Suppressor macrophage treated with lipopolysaccharide for 1 hour (primary cell): ENCODE measurements at regions not wholly inside any gene's neighbourhood (a gene's known extent, or its start where the extent isn't known, plus 50 kb on each side); places are given as distances from the start of the nearest gene placed in this dataset.
"Not testable (repeated sequence)": the region's sequence is repeated elsewhere in the genome, so short reads cannot be mapped to it uniquely, and the experiment has no call there.

Source experiments
- DNase-seq, 3 donors: peaks; one replicate each; pipeline ENCODE4 v3.0.0-alpha.2; 2020 to 2022

GRCh38 chr17:37828651-37829124, 83.8 kb upstream of the HNF1B start:
- peak; percentile 31 to 59 (median 54) for DNase-seq

GRCh38 chr17:37827905-37828650, 83.2 kb upstream of the HNF1B start:
- DNase-seq = no peak

GRCh38 chr17:37826497-37827430, 81.9 kb upstream of the HNF1B start:
- peak; percentile 85 to 89 (median 89) for DNase-seq

- DNase-seq = no peak
Measured at GRCh38 chr17:37825851-37826250, 81.0 kb upstream of the HNF1B start.

GRCh38 chr17:37824534-37825485, 80.0 kb upstream of the HNF1B start:
- DNase-seq = peak in 2 of 3 donors; percentile 33 to 57

- DNase-seq = peak; percentile 47 to 68 (median 63)
Measured at GRCh38 chr17:37823996-37824395, 79.1 kb upstream of the HNF1B start.

DNA sequence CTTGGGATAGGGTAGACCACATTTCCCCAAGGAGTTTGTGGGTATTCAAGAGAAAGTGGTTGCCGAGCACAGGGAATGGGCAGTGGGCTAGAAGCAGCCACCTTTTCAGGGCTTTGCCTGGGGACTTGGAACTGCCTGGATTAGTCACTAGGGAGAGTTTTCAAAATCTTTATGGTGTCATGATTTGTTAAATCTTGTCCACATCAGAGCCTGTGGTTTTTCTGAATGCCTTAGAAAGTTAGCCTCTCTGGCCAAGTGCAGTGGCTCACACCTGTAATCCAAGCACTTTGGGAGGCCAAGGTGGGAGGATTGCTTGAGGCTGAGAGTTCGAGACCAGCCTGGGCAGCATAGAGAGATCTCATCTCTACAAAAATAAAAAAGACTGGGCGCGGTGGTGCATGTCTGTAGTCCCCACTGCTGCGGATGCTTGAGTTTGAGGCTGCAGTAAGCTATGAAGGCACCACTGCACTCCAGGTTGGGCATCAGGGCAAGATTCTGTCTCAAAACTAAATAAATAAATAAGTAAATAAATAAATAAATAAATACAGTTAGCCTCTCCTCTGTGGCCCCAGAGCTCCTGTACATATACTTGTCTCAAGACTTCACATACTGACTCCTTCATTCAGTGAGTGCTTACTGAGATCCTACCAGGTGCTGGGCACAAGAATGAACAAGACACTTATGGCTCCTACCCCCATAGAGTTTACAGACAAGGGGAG, 76.3 kb upstream of the HNF1B start:
- DNase-seq = peak; percentile 57 to 63 (median 62)

DNA sequence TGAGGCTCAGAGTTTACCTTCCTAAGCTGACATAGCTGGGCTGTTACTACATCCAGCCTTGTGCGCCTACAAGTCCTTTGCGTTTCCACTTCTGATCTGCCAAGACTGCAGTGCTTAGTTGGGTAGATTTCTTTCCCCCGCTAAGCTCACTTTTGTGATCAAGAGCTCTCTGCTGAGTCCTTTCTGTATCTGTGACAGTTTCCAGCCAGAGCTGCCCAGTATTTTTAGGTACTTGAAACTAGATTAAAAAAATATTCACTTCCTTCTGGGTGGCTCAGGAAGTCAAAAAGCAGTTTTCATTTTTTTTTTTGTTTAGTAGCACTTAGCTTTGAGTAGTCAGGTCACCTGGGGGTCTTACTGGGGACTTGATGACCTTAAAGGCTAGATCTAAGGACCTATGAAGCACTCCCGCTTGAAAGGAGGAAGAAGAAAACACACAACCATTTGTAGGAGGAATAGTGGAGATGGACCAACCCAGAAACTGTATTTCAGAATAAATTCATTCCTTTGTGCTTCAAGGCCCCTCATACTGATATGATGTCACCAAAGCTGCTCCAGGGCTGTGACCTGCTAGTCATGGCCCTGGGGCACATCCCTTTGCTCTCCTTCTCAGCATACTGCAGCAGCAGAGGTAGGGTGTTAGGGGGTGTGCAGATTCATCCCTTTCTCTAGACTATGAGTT, 75.6 kb upstream of the HNF1B start:
- DNase-seq = peak in 2 of 3 donors; percentile 23 to 24

- peak in 2 of 3 donors; percentile 20 to 25 for DNase-seq
Measured at GRCh38 chr17:37818689-37819088, 73.8 kb upstream of the HNF1B start.

DNA sequence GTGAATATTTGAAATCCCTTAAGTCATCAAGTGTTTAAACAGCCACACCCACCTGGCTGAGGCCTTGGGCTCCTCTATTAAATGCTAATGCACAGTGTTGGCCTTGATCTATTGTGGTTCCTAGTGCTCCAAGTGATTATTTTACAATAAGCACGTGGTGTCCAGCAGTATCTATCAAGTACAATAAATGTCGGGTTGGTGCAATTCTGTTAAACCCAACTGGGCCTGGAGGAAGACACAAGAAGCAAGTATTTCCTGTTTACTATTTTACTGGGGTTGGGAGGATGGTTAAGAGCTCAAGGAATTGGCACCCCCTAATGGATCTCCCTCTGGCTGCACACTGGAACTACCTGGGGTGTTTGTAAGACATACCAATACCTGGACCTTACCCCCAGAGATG, 72.1 kb upstream of the HNF1B start:
- no peak for DNase-seq

GRCh38 chr17:37815536-37815935, 70.7 kb upstream of the HNF1B start:
- no peak for DNase-seq

GRCh38 chr17:37813751-37814150, 68.9 kb upstream of the HNF1B start:
- no peak for DNase-seq

DNA sequence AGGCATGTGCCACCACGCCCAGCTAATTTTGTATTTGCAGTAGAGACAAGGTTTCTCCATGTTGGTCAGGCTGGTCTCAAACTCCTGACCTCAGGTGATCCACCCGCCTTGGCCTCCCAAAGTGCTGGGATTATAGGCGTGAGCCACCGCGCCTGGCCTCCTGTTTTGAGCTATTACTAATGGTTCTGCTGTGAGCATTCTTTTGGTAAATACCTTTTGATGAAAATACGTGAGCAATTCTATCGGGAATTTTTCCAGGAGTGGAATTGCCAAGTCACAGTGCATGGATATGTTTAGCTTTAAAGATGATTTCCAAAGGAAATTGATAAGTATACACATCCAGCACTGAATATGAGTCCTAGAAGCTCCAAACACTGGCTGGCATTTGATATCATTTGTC, 64.0 kb upstream of the HNF1B start:
- not testable (repeated sequence) for DNase-seq

DNA sequence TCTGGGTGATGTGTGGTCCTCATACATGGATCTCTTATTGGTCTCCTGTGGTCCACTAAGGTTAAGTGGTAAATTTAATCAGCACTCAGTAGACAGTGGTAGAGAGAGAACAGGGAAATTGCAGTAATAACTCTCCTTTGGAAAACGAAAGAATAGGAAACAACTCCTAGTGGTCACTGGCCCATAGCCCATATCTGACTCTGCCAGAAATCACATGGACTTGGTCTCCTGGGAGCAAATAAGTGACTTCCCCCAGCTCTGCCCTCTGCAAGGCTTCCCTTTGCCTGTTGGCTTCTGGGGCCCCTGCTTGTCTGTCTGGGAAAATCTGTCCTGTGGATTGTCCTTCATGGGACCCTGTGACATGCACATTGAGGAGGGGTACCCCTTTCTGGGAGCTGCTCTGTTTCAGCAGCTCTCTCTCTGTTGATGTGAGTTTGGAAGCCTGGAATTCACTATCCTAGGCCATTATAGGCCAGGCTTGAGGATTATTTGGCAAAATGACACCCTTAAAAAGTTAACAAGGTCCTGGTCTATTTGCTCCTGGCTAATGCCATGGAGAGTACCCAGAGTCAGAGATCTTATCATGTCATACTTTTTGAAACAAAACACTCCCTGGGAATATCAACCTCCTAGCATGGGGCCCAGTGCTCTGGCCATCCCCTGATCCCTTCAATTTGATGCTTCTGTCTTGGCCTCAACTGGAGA, 58.0 kb upstream of the HNF1B start:
- peak; percentile 49 to 67 (median 65) for DNase-seq

DNA sequence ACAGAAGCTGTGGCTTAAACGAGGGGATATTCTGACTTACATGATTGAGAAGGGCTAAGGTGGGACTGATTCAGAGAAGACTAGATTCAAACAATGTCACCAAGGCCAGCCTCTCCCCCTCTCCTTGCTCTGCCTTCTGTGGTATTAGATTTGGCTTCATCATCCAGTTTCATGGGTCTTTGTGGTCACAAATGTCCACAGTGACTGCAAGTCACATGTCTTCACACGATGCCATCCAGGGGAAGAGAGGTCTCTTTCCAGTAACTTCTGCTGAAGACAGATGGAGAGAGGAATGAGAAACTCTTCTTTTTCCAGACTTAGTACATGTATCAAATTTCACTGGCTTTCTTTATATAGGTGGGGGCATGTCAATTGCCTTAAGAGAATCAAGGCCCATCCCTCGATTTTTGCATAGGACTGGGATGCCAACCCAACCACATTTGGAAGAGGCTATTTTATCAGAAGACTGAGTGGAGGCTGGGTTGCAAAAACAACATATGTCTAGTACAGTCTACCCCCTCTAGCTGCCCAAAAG, 57.3 kb upstream of the HNF1B start:
- peak; percentile 49 to 63 (median 55) for DNase-seq

DNA sequence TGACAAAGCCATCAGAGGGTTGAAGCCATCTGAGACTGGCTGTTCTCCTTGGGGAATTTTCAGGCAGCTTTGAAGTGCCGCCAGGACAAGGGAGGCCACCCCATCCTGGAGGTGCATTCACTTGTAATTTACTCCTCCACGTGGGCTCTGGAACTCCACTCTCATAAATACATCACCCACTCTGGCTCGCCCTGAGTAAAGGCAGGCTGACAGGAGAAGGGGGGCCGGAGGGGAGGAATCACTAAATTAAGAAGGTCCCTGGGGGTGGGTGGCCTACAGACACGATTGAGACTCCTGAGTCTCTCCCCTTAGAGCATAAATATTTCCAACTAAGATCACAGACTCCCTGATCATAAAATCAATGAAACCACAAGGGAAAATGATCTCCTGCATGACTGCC, 56.3 kb upstream of the HNF1B start:
- no peak for DNase-seq

- DNase-seq = peak in 1 of 3 donors; percentile 16
Measured at GRCh38 chr17:37797206-37797605, 52.3 kb upstream of the HNF1B start.

DNA sequence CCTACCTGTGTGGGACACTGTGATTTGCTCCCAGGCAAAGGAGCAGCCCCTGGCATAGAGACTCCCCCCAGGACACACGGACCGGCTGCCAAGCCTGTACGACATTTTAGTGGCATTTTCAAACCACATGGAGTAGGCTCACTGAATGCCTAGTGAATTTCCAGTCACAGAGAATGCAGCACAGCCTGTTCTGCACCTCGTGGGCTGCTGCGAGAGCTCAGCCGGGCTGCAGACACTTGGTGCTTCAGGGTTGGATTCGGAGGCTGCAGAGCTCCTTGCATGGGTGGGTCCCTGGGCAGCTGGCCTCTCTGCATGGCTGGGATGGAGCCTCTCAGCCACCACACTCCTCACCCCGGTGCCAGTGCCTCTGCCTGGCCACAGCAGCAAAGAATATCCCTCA, 51.2 kb upstream of the HNF1B start:
- DNase-seq = no peak
